Stimulated activated effector memory CD8-positive, alpha-beta T cell treated with anti-CD3 and anti-CD28 coated beads, Interleukin-12 subunit alpha, Interleukin-12 subunit beta, amount 100 ng/mL, for 72 hours (primary cell): ENCODE measurements at regions not wholly inside any gene's neighbourhood (a gene's known extent, or its start where the extent isn't known, plus 50 kb on each side); places are given as distances from the start of the nearest gene placed in this dataset.
A peak's percentile ranks its signal among the peaks of the same experiment; 100 is the strongest.

ENCODE experiments used
- ATAC-seq: fragments of 150-1000 bp; cut with Tn5 transposase; 2 replicates; pipeline ENCODE4 v1.10.0; 2021
- DNase-seq, 2 donors: peaks; one replicate each; pipeline ENCODE4 v3.0.0; 2021 to 2022; ENCODE audit warnings: low spot score in 2 of 2
- H3K27ac Mint-ChIP-seq: one replicate; pipeline ENCODE4 v1.8.0; 2022; ENCODE audit warnings: mild to moderate bottlenecking, mixed read lengths
- H3K36me3 Mint-ChIP-seq: one replicate; pipeline ENCODE4 v1.8.0; 2022; ENCODE audit warnings: mild to moderate bottlenecking, mixed read lengths
- H3K4me1 Mint-ChIP-seq: one replicate; pipeline ENCODE4 v1.8.0; 2022; ENCODE audit warnings: mixed read lengths
- H3K4me3 Mint-ChIP-seq: one replicate; pipeline ENCODE4 v1.8.0; 2022; ENCODE audit warnings: mild to moderate bottlenecking, mixed read lengths
- H3K9me3 Mint-ChIP-seq: one replicate; pipeline ENCODE4 v1.8.0; 2022; ENCODE audit warnings: mixed read lengths

- Mint-ChIP-seq H3K4me3 (no peak overlapping the region), H3K9me3 (no peaks in the 10 kb centered on the region), H3K27ac (no peak overlapping the region), H3K36me3 (no peaks in the 10 kb centered on the region), H3K4me1 (no peaks in the 10 kb centered on the region)
- DNase-seq, result no peak
- ATAC-seq, result no peak
Observed at GRCh38 chr16:72536723-72537435, 364.9 kb upstream of the PMFBP1 start.

GRCh38 chr16:72532906-72533410 is 361.0 kb upstream of the PMFBP1 start:
- Mint-ChIP-seq H3K9me3 (peaks cover 11% of the 10 kb centered on the region), H3K36me3 (no peaks in the 10 kb centered on the region)
- DNase-seq, result no peak

GRCh38 chr16:72530434-72530833 is 358.5 kb upstream of the PMFBP1 start:
- ATAC-seq, result peak; percentile 51
- DNase-seq, result no peak

More at GRCh38 chr16:72532906-72533410, 361.0 kb upstream of the PMFBP1 start:
- ATAC-seq, result no peak
- H3K27ac Mint-ChIP-seq, result no peak overlapping the region
- H3K4me3 Mint-ChIP-seq, result no peak overlapping the region
- H3K4me1 Mint-ChIP-seq, result no peaks in the 10 kb centered on the region

GRCh38 chr16:72523087-72523486 is 351.1 kb upstream of the PMFBP1 start:
- no peak overlapping the region for H3K27ac Mint-ChIP-seq
- H3K4me3 Mint-ChIP-seq, result no peak overlapping the region
- no peak for ATAC-seq
- peaks cover 5% of the 10 kb centered on the region for H3K9me3 Mint-ChIP-seq
- no peaks in the 10 kb centered on the region for H3K4me1 Mint-ChIP-seq
- no peak for DNase-seq
- H3K36me3 Mint-ChIP-seq, result no peaks in the 10 kb centered on the region

More at GRCh38 chr16:72530434-72530833, 358.5 kb upstream of the PMFBP1 start:
- Mint-ChIP-seq H3K4me3 (no peak overlapping the region), H3K9me3 (peaks cover 11% of the 10 kb centered on the region), H3K4me1 (no peaks in the 10 kb centered on the region), H3K27ac (no peak overlapping the region), H3K36me3 (no peaks in the 10 kb centered on the region)

DNA sequence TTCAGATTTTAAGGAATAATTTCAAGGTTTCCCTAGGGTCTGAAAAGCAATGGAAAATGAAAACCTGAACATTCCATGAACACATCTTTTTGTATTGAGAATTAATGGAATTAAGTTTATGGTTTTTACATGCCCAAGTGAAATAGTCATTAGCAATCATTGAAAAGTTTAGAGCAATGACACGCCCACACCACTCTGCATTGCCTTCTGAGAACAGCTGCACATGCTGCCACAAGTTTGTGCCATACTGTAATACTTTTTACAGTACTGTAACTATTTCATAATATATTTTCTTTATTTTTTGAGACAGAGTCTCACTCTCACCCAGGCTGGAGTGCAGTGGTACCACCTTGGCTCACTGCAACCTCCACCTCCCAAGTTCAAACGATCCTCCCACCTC is 345.2 kb upstream of the PMFBP1 start:
- H3K27ac Mint-ChIP-seq, result no peak overlapping the region
- peaks cover 6% of the 10 kb centered on the region for H3K9me3 Mint-ChIP-seq
- DNase-seq, result no peak
- H3K36me3 Mint-ChIP-seq, result no peaks in the 10 kb centered on the region
- H3K4me3 Mint-ChIP-seq, result no peak overlapping the region
- no peaks in the 10 kb centered on the region for H3K4me1 Mint-ChIP-seq
- no peak for ATAC-seq

DNA sequence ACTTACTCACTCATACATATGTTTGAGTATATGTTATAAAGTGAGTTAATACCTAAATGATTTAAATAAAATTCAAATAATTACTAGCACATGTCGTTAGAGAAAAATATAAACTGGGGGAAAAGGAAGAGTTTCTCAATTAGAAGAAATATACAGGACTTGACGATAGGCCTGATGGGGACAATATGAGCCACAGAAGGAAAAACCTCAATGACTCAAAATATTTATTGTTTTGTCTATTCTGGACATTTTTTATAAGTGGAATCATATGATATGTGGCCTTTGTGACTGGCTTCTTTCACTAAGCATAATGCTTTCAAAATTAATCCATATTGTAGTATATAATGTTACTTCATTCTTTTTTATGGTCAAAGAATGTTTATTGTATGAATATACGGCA is 339.2 kb upstream of the PMFBP1 start:
- H3K4me3 Mint-ChIP-seq, result no peak overlapping the region
- peaks cover 2% of the 10 kb centered on the region for H3K9me3 Mint-ChIP-seq
- no peak overlapping the region for H3K27ac Mint-ChIP-seq
- DNase-seq (no peak), ATAC-seq (no peak)
- H3K4me1 Mint-ChIP-seq, result no peaks in the 10 kb centered on the region
- no peaks in the 10 kb centered on the region for H3K36me3 Mint-ChIP-seq

GRCh38 chr16:72508191-72508590 is 336.2 kb upstream of the PMFBP1 start:
- no peak for DNase-seq
- Mint-ChIP-seq H3K4me1 (no peaks in the 10 kb centered on the region), H3K9me3 (no peaks in the 10 kb centered on the region), H3K27ac (no peak overlapping the region), H3K4me3 (no peak overlapping the region), H3K36me3 (no peaks in the 10 kb centered on the region)
- ATAC-seq, result no peak

DNA sequence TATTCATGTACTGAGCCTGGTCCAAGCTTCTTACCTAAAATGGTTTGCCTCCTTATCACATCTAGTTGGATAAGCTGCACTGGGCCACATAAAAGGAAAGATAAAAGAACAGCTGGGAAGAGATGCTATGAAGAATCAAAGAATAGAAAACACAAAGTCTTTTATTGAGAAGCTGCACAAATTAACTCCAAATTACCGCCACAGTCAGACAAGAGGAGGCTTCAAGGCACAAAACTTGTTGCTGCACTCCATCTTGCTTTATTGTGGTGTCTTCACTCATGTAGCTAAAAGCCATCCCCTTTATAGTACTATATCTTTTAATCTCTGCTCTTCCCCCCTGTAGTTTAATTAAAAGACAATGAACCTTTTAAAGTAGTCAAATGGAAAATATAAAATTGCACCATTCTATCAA is 330.6 kb upstream of the PMFBP1 start:
- Mint-ChIP-seq H3K4me3 (no peak overlapping the region), H3K36me3 (no peaks in the 10 kb centered on the region), H3K4me1 (no peaks in the 10 kb centered on the region), H3K9me3 (no peaks in the 10 kb centered on the region), H3K27ac (no peak overlapping the region)
- DNase-seq, result no peak
- no peak for ATAC-seq

- DNase-seq (peak in 1 of 2 donors; percentile 52), ATAC-seq (peak; percentile 62)
- H3K27ac Mint-ChIP-seq, result no peak overlapping the region
- H3K36me3 Mint-ChIP-seq, result no peaks in the 10 kb centered on the region
- H3K4me3 Mint-ChIP-seq, result no peak overlapping the region
- no peaks in the 10 kb centered on the region for H3K9me3 Mint-ChIP-seq
- H3K4me1 Mint-ChIP-seq, result no peaks in the 10 kb centered on the region
Observed at GRCh38 chr16:72501739-72502593, 330.0 kb upstream of the PMFBP1 start.

GRCh38 chr16:72500545-72500944 is 328.6 kb upstream of the PMFBP1 start:
- Mint-ChIP-seq H3K4me1 (no peaks in the 10 kb centered on the region), H3K4me3 (no peak overlapping the region), H3K36me3 (no peaks in the 10 kb centered on the region), H3K9me3 (no peaks in the 10 kb centered on the region), H3K27ac (no peak overlapping the region)
- no peak for ATAC-seq
- DNase-seq, result no peak

GRCh38 chr16:72493716-72494415 is 321.9 kb upstream of the PMFBP1 start:
- no peaks in the 10 kb centered on the region for H3K36me3 Mint-ChIP-seq
- ATAC-seq (no peak), DNase-seq (no peak)
- H3K9me3 Mint-ChIP-seq, result no peaks in the 10 kb centered on the region
- H3K4me3 Mint-ChIP-seq, result no peak overlapping the region
- H3K4me1 Mint-ChIP-seq, result no peaks in the 10 kb centered on the region
- no peak overlapping the region for H3K27ac Mint-ChIP-seq

- no peak overlapping the region for H3K27ac Mint-ChIP-seq
- peaks cover 14% of the 10 kb centered on the region for H3K4me1 Mint-ChIP-seq
- H3K36me3 Mint-ChIP-seq, result no peaks in the 10 kb centered on the region
- H3K9me3 Mint-ChIP-seq, result peaks cover 5% of the 10 kb centered on the region
- no peak overlapping the region for H3K4me3 Mint-ChIP-seq
- ATAC-seq (no peak), DNase-seq (no peak)
Observed at GRCh38 chr16:72487283-72487682, 315.3 kb upstream of the PMFBP1 start.

DNA sequence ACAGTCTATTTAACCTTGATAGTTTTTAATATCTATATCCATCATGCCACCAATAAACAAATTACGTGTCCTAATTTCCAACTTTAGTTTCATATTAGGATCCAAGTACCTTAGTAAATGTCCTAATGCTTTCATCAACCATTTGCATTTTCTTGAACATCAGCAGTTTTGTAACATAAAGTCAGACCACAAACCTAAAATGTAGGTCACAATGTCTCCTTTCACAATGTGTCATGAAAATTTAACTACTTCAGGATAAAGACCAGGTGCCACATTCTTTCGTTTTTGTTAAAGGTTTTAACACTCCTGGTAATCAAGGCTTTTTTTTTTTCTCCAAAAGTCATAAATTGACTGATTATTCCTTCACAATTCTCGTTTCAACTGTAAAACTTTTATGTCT is 310.7 kb upstream of the PMFBP1 start:
- peak overlapping the region; percentile 41 for H3K4me3 Mint-ChIP-seq
- peaks cover 8% of the 10 kb centered on the region for H3K9me3 Mint-ChIP-seq
- H3K4me1 Mint-ChIP-seq, result peaks cover 32% of the 10 kb centered on the region
- H3K27ac Mint-ChIP-seq, result peak overlapping the region; percentile 70
- H3K36me3 Mint-ChIP-seq, result no peaks in the 10 kb centered on the region
- ATAC-seq (peak; percentile 67), DNase-seq (no peak)

DNA sequence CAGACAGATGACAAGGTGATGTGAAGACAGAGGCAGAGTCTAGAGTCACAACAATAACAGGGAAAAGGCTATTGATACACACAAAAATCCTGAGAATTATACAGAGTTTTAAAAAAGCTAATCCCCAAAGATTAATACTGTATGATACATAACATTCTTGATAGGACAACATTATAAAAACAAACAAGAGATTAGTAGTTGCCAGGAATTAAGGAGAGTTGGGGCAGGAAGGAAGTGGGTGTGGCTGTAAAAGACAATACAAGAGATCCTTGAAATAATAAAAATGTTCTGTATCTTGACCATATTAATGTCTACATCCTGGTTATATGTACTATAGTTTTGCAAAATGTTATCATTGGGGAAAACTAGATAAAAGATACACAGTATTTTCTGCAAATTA is 309.5 kb upstream of the PMFBP1 start:
- no peaks in the 10 kb centered on the region for H3K36me3 Mint-ChIP-seq

DNA sequence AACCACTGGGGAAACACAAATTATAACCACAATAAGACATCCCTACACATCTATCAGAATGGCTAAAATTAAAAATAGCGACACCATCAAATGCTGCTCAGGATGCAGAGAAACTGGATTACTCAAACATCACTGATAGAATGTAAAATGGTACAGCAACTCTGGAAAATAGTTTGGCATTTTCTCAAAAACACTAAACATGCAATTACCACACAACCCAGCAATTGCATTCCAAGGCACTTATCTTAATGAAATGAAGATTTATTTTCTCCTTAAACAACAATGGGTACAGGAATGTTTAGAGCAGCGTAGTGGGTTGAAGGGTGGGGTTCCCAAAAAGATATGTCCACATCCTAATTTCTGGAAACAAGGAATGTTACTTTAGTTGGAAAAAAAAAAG is 309.0 kb upstream of the PMFBP1 start:
- DNase-seq (no peak), ATAC-seq (no peak)
- Mint-ChIP-seq H3K27ac (peak overlapping the region; percentile 24), H3K4me3 (no peak overlapping the region), H3K36me3 (no peaks in the 10 kb centered on the region), H3K4me1 (peaks cover 32% of the 10 kb centered on the region), H3K9me3 (peaks cover 3% of the 10 kb centered on the region)

More for the DNA sequence above, 309.5 kb upstream of the PMFBP1 start:
- Mint-ChIP-seq H3K27ac (peak overlapping the region; percentile 24), H3K4me1 (peaks cover 32% of the 10 kb centered on the region), H3K9me3 (peaks cover 3% of the 10 kb centered on the region), H3K4me3 (no peak overlapping the region)
- no peak for ATAC-seq
- no peak for DNase-seq
